Stomach (tissue), 4 donors: ENCODE measurements at regions not wholly inside any gene's neighbourhood (a gene's known extent, or its start where the extent isn't known, plus 50 kb on each side); places are given as distances from the start of the nearest gene placed in this dataset.

ENCODE experiments used
- EP300 ChIP-seq: sonication (generic); formaldehyde crosslinking; IDR thresholded peaks from one replicate; pipeline ENCODE4 v1.6.1; 2017; ENCODE audit warnings: antibody characterized with exemption
- POLR2AphosphoS5 ChIP-seq, 3 donors: sonication (generic); formaldehyde crosslinking; IDR thresholded peaks; one replicate each; pipeline ENCODE4 v1.6.1; 2016; ENCODE audit warnings: antibody characterized with exemption in 3 of 3
- TF ChIP-seq, protein P1 (sequence below), 7 experiments: fragments of 450-650 bp in 4 of 7; fragments of 200-600 bp in 3 of 7; sonication (generic) in 3 of 7; IDR thresholded peaks; one replicate each; pipeline ENCODE4 v1.5.1; 2016 to 2019; ENCODE audit warnings: antibody characterized with exemption in 7 of 7, control low read depth in 2 of 7, mild to moderate bottlenecking in 1 of 7

DNA sequence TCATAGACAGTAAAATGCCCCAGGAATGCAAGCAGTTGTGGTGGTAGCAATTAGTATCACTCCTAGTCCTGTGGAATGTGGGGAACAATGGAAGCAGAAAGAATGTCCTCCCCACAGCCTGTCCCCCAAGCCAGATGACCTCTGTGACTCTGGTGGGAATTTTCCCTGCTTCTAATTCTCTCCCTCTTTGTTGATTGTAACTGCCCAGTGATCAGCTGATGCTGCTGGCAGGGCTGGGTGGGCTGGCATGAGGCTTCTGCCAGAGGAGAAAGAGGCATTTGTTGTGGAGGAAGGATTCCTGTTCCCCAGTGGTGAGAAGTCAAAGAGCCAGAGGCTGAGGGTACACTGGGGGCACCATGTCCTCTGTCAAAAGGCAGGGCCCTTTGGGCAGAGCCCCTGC lies 116.7 kb upstream of the NCAM1 start:
- TF ChIP-seq EP300 (no peak), POLR2AphosphoS5 (IDR thresholded peaks at IDR 0.05) (no peak)
- TF ChIP-seq, protein P1, sequence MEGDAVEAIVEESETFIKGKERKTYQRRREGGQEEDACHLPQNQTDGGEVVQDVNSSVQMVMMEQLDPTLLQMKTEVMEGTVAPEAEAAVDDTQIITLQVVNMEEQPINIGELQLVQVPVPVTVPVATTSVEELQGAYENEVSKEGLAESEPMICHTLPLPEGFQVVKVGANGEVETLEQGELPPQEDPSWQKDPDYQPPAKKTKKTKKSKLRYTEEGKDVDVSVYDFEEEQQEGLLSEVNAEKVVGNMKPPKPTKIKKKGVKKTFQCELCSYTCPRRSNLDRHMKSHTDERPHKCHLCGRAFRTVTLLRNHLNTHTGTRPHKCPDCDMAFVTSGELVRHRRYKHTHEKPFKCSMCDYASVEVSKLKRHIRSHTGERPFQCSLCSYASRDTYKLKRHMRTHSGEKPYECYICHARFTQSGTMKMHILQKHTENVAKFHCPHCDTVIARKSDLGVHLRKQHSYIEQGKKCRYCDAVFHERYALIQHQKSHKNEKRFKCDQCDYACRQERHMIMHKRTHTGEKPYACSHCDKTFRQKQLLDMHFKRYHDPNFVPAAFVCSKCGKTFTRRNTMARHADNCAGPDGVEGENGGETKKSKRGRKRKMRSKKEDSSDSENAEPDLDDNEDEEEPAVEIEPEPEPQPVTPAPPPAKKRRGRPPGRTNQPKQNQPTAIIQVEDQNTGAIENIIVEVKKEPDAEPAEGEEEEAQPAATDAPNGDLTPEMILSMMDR (IDR thresholded peaks at IDR 0.05): no peak
